Kidney capillary endothelial cell (primary cell): ENCODE measurements at regions not wholly inside any gene's neighbourhood (a gene's known extent, or its start where the extent isn't known, plus 50 kb on each side); places are given as distances from the start of the nearest gene placed in this dataset.

ENCODE experiments used
- DNase-seq: peaks from one replicate; pipeline ENCODE4 v3.0.0-alpha.2; 2018; ENCODE audit warnings: low spot score

- DNase-seq = no peak
Observed at GRCh38 chr17:413016-413350, 60.4 kb upstream of the RPH3AL start.

DNA sequence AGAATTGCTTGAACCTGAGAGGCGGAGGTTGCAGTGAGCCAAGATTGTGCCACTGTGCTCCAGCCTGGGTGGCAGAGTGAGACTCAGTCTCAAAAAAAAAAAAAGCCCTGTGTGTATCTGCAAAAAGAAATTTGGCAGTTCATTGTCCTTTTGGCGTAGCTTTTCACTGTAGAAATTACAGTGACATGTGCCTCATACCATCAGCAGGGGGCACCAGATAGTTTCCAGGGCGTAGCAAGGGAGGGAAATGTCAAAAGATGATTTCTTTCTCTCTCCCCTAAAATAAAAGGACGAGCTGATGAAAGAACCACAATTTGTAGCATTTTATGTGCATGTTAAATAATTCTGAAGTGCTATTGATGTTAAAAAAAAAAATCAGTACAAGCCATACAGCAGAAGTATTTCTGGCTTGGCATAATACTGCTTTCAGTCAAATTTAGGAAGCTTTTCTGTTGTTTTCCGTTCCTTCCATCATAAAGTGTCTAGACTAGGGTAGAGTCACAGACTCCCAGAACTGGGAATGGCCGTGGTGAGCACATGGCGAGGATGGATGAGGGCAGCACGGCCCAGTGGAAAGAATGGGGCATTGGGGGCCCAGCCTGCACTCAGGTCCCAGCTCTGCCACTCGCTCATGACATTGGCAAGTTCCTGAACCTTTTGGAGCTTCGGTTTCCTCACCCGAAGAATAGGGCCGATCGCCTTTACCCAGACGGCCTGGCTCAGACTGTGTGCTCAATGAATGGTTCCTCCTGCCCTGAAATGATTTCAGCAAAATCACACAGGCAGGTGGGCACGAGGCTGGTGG is 59.8 kb upstream of the RPH3AL start:
- DNase-seq = peak; percentile 68

GRCh38 chr17:411421-412120 is 59.0 kb upstream of the RPH3AL start:
- DNase-seq = no peak

DNA sequence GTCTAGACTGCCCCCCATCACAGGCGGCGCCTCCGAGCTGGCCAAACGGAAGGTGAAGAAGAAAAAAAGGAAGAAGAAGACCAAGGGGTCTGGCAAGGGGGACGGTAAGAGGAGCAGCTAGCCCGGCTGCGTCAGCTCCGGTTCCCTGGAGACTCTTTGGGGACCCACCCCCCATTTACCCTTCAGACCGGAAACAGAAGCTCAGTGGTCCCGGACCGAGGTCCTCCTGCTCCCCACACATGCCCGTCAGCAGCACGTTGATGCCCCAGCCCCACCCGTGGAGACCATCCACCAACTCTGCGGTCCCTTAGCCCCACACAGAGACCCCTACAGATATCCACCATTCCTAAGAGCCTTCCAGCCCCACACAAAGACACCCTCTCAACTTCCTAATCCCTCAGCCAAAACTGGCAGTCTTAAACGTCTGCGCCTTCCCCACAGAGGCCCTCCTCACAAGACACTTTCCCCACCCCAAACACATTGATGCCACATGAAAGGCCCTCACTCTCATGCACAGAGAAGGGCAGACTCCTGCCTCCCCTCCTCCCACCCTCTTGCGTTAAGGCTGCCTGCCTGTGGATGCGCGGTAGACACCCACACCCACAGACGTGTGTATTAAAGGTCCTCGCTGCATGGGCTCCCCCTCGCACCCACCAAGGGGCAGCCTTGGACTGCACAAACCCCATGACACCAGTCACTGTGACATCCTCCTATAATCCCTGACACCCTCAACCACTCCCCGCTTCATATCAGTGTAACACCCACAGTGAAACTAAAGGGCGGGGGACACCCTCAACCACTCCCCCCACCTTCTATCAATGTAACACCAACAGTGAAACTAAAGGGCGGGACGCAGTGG is 58.2 kb upstream of the RPH3AL start:
- peak; percentile 13 for DNase-seq

- peak; percentile 100 for DNase-seq
Observed at GRCh38 chr17:409848-410542, 57.4 kb upstream of the RPH3AL start.

DNA sequence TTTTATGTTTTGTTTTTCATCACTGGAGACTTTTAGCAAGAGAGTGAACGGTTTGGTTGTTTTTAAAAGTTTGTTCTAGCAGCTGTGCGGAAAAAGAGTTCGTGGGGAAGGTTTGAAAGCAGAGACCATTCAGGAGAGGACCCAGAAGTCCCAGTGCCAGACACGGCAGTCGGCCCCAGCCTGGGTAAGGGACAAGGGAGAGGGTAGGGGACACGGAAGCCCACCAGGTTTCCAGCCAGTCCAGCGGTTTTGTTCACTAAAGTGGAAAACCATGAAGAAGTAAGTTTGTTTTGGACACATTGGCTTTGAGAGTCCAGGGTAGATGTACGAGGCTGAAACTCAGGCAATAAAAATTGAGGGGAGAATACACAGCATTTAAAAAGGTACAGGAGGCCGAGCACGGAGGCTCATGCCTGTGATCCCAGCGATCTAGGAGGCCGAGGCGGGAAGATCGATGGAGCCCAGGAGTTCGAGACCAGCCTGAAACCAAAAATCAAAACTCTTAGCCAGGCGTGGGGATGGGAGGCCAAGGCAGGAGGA is 56.8 kb upstream of the RPH3AL start:
- DNase-seq = no peak

- DNase-seq = no peak
Observed at GRCh38 chr17:404703-405102, 52.1 kb upstream of the RPH3AL start.
